Nephron progenitor cell (in vitro differentiated cells): ENCODE measurements at regions not wholly inside any gene's neighbourhood (a gene's known extent, or its start where the extent isn't known, plus 50 kb on each side); places are given as distances from the start of the nearest gene placed in this dataset.

Source experiments
- DNase-seq: peaks from one replicate; pipeline ENCODE4 v3.0.0; 2021
- H3K27ac Mint-ChIP-seq: 2 replicates; pipeline ENCODE4 v1.8.0; 2021; ENCODE audit warnings: mild to moderate bottlenecking, moderate library complexity, mixed read lengths
- H3K27me3 Mint-ChIP-seq: 2 replicates; pipeline ENCODE4 v1.8.0; 2021; ENCODE audit warnings: mild to moderate bottlenecking, low read depth, mixed read lengths; ENCODE audit not compliant: poor library complexity
- H3K36me3 Mint-ChIP-seq: 2 replicates; pipeline ENCODE4 v1.8.0; 2021; ENCODE audit warnings: low read depth, mixed read lengths
- H3K4me1 Mint-ChIP-seq: 2 replicates; pipeline ENCODE4 v1.8.0; 2021; ENCODE audit warnings: mixed read lengths
- H3K4me3 Mint-ChIP-seq: 2 replicates; pipeline ENCODE4 v1.8.0; 2021; ENCODE audit warnings: mild to moderate bottlenecking, moderate library complexity, mixed read lengths
- H3K9me3 Mint-ChIP-seq: 2 replicates; pipeline ENCODE4 v1.8.0; 2021; ENCODE audit warnings: mild to moderate bottlenecking, moderate library complexity, mixed read lengths
- TF ChIP-seq, protein P1 (sequence below): fragments of 200-600 bp; sonication (generic); IDR thresholded peaks from 2 replicates; pipeline ENCODE4 v1.5.0; 2021; ENCODE audit warnings: antibody characterized with exemption

DNA sequence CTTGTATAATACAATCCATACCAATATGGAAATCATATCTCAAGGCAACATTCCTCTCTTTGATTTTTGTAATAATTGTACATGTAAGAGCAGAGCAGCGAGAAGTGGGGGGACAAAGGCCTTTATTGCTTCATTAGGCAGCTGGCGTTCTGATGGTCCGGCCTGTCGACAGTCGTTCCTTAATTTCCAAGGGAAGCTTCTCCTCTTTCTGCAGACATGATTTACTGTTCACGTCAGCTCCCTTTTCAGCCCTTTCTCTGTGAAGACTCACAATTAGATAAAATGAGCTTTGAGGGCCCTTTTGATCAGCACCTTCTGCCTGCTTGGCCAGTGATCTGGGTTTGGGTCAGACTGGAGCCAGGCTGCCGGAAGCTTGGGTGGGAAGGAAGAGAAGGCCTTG is 65.6 kb upstream of the CTBP2 start:
- Mint-ChIP-seq H3K36me3 (no peaks in the 10 kb centered on the region), H3K4me1 (peaks cover 42% of the 10 kb centered on the region), H3K27me3 (peaks cover 12% of the 10 kb centered on the region), H3K4me3 (no peak overlapping the region), H3K27ac (peak overlapping the region; percentile 84), H3K9me3 (no peaks in the 10 kb centered on the region)
- TF ChIP-seq, protein P1, sequence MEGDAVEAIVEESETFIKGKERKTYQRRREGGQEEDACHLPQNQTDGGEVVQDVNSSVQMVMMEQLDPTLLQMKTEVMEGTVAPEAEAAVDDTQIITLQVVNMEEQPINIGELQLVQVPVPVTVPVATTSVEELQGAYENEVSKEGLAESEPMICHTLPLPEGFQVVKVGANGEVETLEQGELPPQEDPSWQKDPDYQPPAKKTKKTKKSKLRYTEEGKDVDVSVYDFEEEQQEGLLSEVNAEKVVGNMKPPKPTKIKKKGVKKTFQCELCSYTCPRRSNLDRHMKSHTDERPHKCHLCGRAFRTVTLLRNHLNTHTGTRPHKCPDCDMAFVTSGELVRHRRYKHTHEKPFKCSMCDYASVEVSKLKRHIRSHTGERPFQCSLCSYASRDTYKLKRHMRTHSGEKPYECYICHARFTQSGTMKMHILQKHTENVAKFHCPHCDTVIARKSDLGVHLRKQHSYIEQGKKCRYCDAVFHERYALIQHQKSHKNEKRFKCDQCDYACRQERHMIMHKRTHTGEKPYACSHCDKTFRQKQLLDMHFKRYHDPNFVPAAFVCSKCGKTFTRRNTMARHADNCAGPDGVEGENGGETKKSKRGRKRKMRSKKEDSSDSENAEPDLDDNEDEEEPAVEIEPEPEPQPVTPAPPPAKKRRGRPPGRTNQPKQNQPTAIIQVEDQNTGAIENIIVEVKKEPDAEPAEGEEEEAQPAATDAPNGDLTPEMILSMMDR, result no peak
- no peak for DNase-seq

GRCh38 chr10:125225051-125225450 is 64.7 kb upstream of the CTBP2 start:
- H3K4me3 Mint-ChIP-seq, result no peak overlapping the region
- peaks cover 12% of the 10 kb centered on the region for H3K27me3 Mint-ChIP-seq
- DNase-seq, result no peak
- no peaks in the 10 kb centered on the region for H3K9me3 Mint-ChIP-seq
- TF ChIP-seq, protein P1, result no peak
- no peak overlapping the region for H3K27ac Mint-ChIP-seq
- H3K36me3 Mint-ChIP-seq, result no peaks in the 10 kb centered on the region
- peaks cover 42% of the 10 kb centered on the region for H3K4me1 Mint-ChIP-seq

- Mint-ChIP-seq H3K9me3 (no peaks in the 10 kb centered on the region), H3K4me3 (no peak overlapping the region), H3K27me3 (peaks cover 17% of the 10 kb centered on the region), H3K27ac (no peak overlapping the region), H3K36me3 (no peaks in the 10 kb centered on the region), H3K4me1 (peaks cover 54% of the 10 kb centered on the region)
- TF ChIP-seq, protein P1, result no peak
- DNase-seq, result no peak
Observed at GRCh38 chr10:125222515-125223308, 62.3 kb upstream of the CTBP2 start.

- Mint-ChIP-seq H3K9me3 (no peaks in the 10 kb centered on the region), H3K4me3 (no peak overlapping the region), H3K27ac (no peak overlapping the region), H3K36me3 (no peaks in the 10 kb centered on the region), H3K27me3 (peaks cover 17% of the 10 kb centered on the region), H3K4me1 (peaks cover 60% of the 10 kb centered on the region)
- TF ChIP-seq, protein P1, result no peak
- DNase-seq, result no peak
Observed at GRCh38 chr10:125221716-125222115, 61.4 kb upstream of the CTBP2 start.

DNA sequence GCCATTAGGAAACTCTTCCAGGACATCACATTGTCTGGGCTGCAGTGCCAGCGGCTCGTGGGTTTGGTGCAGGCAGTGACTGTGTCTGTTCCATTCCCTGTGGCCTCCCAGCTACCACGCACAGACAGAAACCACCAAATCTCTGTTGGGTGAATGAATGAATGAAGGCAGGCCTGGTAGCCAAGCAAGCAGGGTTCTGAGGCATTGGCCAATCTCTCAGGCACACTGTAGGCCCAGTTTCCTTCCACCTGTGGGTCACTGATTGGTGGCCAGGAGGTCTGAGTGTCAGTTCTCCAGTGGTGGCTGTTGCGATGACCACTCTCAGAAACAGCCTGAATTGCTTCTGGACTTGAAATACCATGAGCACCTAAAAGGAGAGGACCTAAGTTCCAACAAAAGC is 59.4 kb upstream of the CTBP2 start:
- TF ChIP-seq, protein P1, result no peak
- Mint-ChIP-seq H3K4me3 (no peak overlapping the region), H3K27me3 (peaks cover 15% of the 10 kb centered on the region), H3K9me3 (no peaks in the 10 kb centered on the region), H3K27ac (no peak overlapping the region), H3K4me1 (peaks cover 45% of the 10 kb centered on the region), H3K36me3 (no peaks in the 10 kb centered on the region)
- DNase-seq, result no peak

GRCh38 chr10:125218967-125219366 is 58.6 kb upstream of the CTBP2 start:
- Mint-ChIP-seq H3K4me1 (peaks cover 45% of the 10 kb centered on the region), H3K4me3 (no peak overlapping the region), H3K27ac (peak overlapping the region; percentile 68), H3K9me3 (no peaks in the 10 kb centered on the region), H3K36me3 (no peaks in the 10 kb centered on the region), H3K27me3 (peaks cover 12% of the 10 kb centered on the region)
- TF ChIP-seq, protein P1, result no peak
- no peak for DNase-seq
